ENCODE measurements at regions not wholly inside any gene's neighbourhood (a gene's known extent, or its start where the extent isn't known, plus 50 kb on each side); places are given as distances from the start of the nearest gene placed in this dataset.

DNA sequence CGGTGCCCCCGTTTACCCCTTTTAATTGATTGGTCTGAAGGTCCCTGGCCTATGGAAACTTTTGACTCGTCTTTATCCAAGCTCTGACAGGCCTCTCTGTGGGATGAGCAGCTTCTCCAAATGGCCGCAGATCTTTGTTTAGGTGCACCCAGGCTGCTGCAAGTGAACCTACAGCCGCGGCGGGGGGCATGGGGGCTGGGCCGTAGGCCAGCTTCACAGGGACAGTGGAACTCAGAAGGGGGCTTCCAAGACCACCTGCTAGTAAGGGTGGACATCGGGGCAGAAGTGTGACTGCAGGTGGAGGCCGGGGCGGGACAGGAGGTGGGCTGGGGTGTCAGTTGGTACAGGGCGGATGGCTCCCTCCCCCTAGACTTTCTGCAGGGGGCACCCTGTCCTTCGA, 257.5 kb downstream of the SIPA1L2 start:
- TF ChIP-seq, protein P1, sequence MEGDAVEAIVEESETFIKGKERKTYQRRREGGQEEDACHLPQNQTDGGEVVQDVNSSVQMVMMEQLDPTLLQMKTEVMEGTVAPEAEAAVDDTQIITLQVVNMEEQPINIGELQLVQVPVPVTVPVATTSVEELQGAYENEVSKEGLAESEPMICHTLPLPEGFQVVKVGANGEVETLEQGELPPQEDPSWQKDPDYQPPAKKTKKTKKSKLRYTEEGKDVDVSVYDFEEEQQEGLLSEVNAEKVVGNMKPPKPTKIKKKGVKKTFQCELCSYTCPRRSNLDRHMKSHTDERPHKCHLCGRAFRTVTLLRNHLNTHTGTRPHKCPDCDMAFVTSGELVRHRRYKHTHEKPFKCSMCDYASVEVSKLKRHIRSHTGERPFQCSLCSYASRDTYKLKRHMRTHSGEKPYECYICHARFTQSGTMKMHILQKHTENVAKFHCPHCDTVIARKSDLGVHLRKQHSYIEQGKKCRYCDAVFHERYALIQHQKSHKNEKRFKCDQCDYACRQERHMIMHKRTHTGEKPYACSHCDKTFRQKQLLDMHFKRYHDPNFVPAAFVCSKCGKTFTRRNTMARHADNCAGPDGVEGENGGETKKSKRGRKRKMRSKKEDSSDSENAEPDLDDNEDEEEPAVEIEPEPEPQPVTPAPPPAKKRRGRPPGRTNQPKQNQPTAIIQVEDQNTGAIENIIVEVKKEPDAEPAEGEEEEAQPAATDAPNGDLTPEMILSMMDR (conservative IDR thresholded peaks at IDR 0.05; ENCODE audit: low read depth, low read length), result no peak
- no peak for TF ChIP-seq EZH2phosphoT487 (IDR thresholded peaks at IDR 0.05; ENCODE audit: borderline replicate concordance, low read length)
- TF ChIP-seq EZH2 (IDR thresholded peaks at IDR 0.05; ENCODE audit: low read length, unreplicated experiment), result no peak

All from PC-3 (cell line).